ENCODE measurements at regions not wholly inside any gene's neighbourhood (a gene's known extent, or its start where the extent isn't known, plus 50 kb on each side); places are given as distances from the start of the nearest gene placed in this dataset.
"Not testable (repeated sequence)": the region's sequence is repeated elsewhere in the genome, so short reads cannot be mapped to it uniquely, and the experiment has no call there.

DNA sequence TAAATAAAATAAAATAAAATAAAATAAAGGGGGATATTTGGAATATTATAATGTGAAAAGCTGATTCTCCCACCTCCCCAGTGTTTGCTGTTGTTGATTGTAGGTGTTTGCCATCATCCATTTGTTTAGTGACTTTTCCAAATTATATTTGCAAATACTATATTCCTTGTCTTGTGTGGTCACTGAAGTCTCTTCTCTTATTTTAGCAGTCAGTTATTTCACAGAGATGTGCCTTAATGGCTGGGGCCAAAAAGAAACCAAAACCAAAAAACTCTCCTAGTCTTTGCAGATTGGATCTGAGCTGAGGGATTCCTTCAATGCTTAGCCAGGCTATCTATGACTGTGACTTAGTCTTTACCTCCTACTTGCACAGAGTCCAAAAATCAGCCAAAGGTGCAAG is 70.9 kb upstream of the ZNF169 start:
- no peak overlapping the region for H3K27ac ChIP-seq
- intact Hi-C loops (cut with DNase I): no loop called here
- no peak for DNase-seq
- H3K9me3 ChIP-seq: no peaks in the 10 kb centered on the region
- no peaks in the 10 kb centered on the region for H3K4me1 ChIP-seq
- no peaks in the 10 kb centered on the region for H3K27me3 ChIP-seq
- TF ChIP-seq, protein P1, sequence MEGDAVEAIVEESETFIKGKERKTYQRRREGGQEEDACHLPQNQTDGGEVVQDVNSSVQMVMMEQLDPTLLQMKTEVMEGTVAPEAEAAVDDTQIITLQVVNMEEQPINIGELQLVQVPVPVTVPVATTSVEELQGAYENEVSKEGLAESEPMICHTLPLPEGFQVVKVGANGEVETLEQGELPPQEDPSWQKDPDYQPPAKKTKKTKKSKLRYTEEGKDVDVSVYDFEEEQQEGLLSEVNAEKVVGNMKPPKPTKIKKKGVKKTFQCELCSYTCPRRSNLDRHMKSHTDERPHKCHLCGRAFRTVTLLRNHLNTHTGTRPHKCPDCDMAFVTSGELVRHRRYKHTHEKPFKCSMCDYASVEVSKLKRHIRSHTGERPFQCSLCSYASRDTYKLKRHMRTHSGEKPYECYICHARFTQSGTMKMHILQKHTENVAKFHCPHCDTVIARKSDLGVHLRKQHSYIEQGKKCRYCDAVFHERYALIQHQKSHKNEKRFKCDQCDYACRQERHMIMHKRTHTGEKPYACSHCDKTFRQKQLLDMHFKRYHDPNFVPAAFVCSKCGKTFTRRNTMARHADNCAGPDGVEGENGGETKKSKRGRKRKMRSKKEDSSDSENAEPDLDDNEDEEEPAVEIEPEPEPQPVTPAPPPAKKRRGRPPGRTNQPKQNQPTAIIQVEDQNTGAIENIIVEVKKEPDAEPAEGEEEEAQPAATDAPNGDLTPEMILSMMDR (IDR thresholded peaks at IDR 0.05): no peak
- no peak for TF ChIP-seq POLR2A (IDR thresholded peaks at IDR 0.05)
- peaks cover 0 to 2% of the 10 kb centered on the region in 2 donors for H3K36me3 ChIP-seq
- no peak overlapping the region for H3K4me3 ChIP-seq (replicated peaks in 1 of 3)

DNA sequence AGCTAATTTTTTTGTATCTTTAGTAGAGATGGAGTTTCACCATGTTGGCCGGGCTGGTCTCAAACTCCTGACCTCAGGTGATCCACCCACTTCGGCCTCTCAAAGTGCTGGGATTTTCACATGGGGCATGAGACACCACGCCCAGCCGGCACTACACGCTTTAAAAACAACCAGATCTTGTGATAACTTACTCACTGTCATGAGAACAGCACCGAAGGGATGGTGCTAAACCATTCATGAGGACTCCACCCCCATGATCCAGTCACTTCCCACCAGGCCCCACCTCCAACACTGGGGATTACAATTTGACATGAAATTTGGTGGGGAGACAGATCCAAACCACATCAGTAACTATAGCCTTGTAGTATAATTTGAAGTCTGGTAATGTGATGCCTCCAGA is 67.4 kb upstream of the ZNF169 start:
- H3K9me3 ChIP-seq; H3K36me3 ChIP-seq; H3K4me1 ChIP-seq; DNase-seq; intact Hi-C loops (cut with DNase I); H3K27ac ChIP-seq; H3K27me3 ChIP-seq; H3K4me3 ChIP-seq (replicated peaks in 1 of 3): not testable (repeated sequence)
- 89 to 97% methylated on average over 6 of the region's 6 CpGs for WGBS, 2 donors

DNA sequence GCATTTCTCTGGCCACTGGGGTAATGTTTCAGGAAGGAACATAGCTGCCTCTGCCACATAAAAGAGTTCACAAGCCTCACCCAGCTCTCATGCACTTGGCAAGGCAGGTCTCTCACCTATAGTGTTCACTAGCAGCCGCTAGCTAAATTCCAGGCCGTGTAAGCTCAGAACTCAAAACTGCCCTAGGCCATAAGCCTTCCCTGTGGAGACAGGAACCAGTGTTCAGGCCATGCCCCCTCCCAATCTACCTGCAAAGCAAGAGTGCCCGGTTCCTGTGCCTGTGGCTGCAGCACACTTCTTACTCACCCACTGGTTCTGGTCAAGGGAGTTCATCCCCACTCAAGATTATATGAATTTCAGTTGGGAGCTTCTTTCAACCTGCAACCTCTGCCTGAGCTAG is 60.7 kb upstream of the ZNF169 start:
- Histone ChIP-seq H3K4me3 (replicated peaks in 1 of 3) (no peak overlapping the region), H3K4me1 (no peaks in the 10 kb centered on the region), H3K27ac (no peak overlapping the region), H3K9me3 (no peaks in the 10 kb centered on the region), H3K36me3 (no peaks in the 10 kb centered on the region), H3K27me3 (no peaks in the 10 kb centered on the region)
- intact Hi-C loops (cut with DNase I): no loop called here
- 100% methylated on average over 2 to 3 of the region's 3 CpGs for WGBS, 2 donors
- no peak for DNase-seq
- no peak for TF ChIP-seq POLR2A (IDR thresholded peaks at IDR 0.05)
- TF ChIP-seq, protein P1 (IDR thresholded peaks at IDR 0.05): no peak

DNA sequence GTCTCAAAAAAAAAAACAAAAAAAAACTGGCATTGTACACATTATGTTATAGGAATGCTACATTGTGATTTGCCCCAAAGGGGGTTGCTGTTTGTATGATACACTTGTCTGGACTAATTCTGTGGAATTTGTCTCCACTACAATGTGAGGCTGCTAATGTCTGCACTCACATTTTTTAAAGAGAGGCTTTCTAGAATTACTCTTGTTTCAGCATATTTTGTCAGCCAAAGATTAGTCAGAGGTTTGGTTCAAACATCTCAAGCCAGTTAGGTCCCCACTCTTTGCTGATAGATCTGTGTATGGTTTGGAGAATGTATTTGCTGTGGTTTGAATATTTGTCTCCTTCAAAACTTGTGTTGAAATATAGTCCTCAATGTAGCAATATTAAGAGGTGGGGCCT is 59.3 kb upstream of the ZNF169 start:
- Histone ChIP-seq H3K9me3 (no peaks in the 10 kb centered on the region), H3K4me3 (replicated peaks in 1 of 3) (no peak overlapping the region), H3K36me3 (no peaks in the 10 kb centered on the region), H3K27ac (no peak overlapping the region), H3K4me1 (no peaks in the 10 kb centered on the region), H3K27me3 (no peaks in the 10 kb centered on the region)
- intact Hi-C loops (cut with DNase I): no loop called here
- TF ChIP-seq POLR2A (IDR thresholded peaks at IDR 0.05): no peak
- TF ChIP-seq, protein P1 (IDR thresholded peaks at IDR 0.05): no peak
- no peak for DNase-seq

DNA sequence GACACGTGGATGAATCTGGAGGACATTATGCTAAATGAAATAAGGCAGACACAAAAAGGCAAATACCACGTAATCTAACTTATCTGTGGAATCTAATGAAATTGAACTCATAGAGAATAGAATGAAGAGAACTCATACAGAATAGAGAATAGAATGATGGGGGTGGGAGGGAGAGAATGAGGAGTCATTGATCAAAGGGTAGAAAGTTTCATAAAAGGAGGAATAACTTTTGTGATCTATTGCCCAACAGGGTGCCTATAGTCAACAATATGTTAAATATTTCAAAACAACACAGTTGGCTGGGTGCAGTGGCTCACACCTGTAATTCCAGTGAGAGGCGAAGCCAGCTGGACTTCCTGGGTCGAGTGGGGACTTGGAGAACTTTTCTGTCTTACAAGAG is 54.9 kb upstream of the ZNF169 start:
- Histone ChIP-seq H3K27me3 (no peaks in the 10 kb centered on the region), H3K27ac (no peak overlapping the region), H3K9me3 (no peaks in the 10 kb centered on the region), H3K4me1 (no peaks in the 10 kb centered on the region), H3K36me3 (no peaks in the 10 kb centered on the region), H3K4me3 (replicated peaks in 1 of 3) (no peak overlapping the region)
- 69 to 71% methylated on average over 4 of the region's 4 CpGs for WGBS, 2 donors
- no peak for DNase-seq
- intact Hi-C loops (cut with DNase I): no loop called here
- TF ChIP-seq POLR2A (IDR thresholded peaks at IDR 0.05): no peak
- TF ChIP-seq, protein P1 (IDR thresholded peaks at IDR 0.05): no peak

DNA sequence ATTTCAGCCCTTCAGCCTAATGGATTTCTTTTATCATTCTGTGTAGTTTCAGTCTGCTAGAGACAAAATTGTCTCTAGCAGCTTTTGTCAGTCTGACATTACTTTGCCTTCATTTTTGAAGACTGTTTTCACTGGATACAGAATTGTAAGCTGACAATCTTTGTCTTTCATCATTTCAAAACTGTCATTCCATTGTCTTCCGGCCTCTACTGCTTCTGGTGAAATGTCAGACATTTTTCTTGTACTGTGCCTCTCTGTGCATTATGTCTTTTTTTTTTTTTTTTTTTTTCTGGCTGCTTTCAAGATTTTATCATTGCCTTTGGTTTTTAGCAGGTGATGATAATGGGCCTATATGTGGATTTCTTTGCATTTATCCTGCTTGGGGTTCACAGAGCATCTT is 51.3 kb upstream of the ZNF169 start:
- TF ChIP-seq, protein P1 (IDR thresholded peaks at IDR 0.05): no peak
- TF ChIP-seq POLR2A (IDR thresholded peaks at IDR 0.05): no peak
- H3K36me3 ChIP-seq: no peaks in the 10 kb centered on the region
- intact Hi-C loops (cut with DNase I): no loop called here

More for the DNA sequence above, 51.3 kb upstream of the ZNF169 start:
- WGBS, 2 donors: 95 to 98% methylated on average over 1 of the region's 1 CpG
- DNase-seq: no peak
- no peaks in the 10 kb centered on the region for H3K4me1 ChIP-seq
- H3K9me3 ChIP-seq: no peaks in the 10 kb centered on the region
- no peak overlapping the region for H3K4me3 ChIP-seq (replicated peaks in 1 of 3)
- H3K27ac ChIP-seq: no peak overlapping the region
- H3K27me3 ChIP-seq: no peaks in the 10 kb centered on the region
